LNCaP clone FGC (cell line): ENCODE measurements at regions not wholly inside any gene's neighbourhood (a gene's known extent, or its start where the extent isn't known, plus 50 kb on each side); places are given as distances from the start of the nearest gene placed in this dataset.

ENCODE experiments used
- DNase-seq: peaks from one replicate; pipeline ENCODE4 v3.0.0-alpha.2; 2011; ENCODE audit warnings: low read depth
- H3K4me3 ChIP-seq: 2 replicates; pipeline ENCODE4 v1.5.1; 2011; ENCODE audit warnings: mild to moderate bottlenecking, low read depth, low read length, control low read depth
- TF ChIP-seq, protein P1 (sequence below): IDR thresholded peaks from 2 replicates; pipeline ENCODE4 v1.5.1; 2012; ENCODE audit warnings: mild to moderate bottlenecking; ENCODE audit not compliant: control insufficient read depth, insufficient read depth; ENCODE audit errors: extremely low read depth

DNA sequence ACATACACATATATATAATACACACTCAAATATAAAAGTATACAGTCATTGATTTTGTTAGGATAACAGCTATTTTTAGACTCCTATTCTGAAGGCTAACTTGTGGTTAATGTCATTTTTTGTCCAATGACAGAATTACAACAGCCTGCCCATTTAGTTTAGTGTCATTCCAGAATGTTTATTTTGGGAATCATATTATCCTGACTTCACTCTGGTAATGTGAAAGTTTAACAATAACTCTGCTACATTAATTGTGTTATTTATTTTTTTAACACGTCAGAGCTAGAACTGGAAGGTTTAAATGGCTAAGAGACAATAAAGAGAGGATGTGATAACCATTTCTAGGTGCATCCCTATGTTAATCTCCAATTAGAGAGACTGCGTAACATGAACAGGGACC lies 648.1 kb downstream of the USP25 start:
- no peak for DNase-seq
- no peak overlapping the region for H3K4me3 ChIP-seq
- TF ChIP-seq, protein P1, sequence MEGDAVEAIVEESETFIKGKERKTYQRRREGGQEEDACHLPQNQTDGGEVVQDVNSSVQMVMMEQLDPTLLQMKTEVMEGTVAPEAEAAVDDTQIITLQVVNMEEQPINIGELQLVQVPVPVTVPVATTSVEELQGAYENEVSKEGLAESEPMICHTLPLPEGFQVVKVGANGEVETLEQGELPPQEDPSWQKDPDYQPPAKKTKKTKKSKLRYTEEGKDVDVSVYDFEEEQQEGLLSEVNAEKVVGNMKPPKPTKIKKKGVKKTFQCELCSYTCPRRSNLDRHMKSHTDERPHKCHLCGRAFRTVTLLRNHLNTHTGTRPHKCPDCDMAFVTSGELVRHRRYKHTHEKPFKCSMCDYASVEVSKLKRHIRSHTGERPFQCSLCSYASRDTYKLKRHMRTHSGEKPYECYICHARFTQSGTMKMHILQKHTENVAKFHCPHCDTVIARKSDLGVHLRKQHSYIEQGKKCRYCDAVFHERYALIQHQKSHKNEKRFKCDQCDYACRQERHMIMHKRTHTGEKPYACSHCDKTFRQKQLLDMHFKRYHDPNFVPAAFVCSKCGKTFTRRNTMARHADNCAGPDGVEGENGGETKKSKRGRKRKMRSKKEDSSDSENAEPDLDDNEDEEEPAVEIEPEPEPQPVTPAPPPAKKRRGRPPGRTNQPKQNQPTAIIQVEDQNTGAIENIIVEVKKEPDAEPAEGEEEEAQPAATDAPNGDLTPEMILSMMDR = no peak

DNA sequence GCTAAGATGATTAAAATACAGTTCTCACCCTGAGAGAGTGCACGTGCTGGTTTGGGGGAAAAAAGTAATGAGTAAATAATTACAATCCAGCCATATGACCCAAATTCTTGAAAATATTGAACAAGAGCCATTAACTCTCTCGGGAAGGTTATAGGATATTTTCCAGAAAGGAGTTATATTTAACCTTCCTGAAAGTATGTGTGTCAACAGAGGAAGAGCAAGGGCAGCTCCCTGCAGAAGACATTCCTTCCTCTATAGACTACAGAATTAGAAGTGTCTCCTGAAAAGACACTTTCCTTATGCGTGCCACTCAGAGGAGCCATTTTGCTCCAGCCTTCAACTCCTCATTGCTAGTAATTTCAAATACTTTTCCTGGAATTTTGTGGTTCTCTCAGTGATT lies 648.7 kb downstream of the USP25 start:
- no peak overlapping the region for H3K4me3 ChIP-seq
- no peak for DNase-seq
- TF ChIP-seq, protein P1 = no peak

DNA sequence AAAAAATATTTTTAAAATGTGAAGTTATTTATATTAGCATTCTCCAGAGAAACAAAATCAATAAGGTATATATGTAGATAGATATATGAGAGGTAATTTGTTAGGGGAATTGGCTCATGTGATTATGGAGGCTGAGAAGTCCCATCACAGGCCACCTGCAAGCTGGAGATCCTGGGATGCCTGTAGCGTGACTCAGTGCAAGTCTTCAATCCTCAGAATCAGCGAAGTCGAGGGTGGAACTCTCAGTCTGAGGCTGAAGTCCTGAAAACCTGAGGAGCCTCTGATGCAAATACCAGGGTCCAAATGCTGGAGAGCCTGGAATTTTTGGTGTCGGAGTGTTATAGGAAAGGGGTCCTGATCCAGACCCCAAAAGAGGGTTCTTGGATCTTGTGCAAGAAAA lies 658.5 kb downstream of the USP25 start:
- no peak overlapping the region for H3K4me3 ChIP-seq
- TF ChIP-seq, protein P1 = no peak
- DNase-seq = no peak

DNA sequence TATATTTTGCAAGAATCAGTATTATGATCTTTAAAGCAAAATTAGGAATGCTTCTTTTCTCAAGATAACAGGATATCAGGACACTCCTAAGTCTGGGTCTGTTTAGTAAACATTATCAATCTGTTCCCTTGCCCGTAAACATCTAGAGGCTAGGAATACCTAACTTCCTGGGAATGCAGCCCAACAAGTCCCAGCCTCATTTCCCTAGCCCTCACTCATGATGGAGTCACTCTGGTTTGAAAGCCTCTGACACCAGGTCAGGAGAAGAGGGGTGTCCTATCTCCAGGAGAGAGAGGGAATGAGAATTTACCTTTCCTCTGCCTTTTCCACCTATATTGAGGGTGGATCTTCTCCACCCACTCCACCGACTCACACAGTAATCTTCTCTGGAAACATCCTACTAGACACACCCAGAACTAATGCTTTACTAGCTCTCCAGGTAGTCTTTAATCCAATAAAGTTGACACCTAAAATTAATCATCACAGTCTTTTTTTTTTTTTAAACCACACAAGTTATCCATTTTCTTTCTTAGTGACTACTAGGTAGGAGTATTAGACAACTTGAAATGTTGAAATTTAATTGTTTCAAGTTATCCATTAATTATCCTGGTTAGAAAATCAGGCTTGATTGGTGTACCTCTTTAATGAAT lies 659.3 kb downstream of the USP25 start:
- TF ChIP-seq, protein P1 = no peak
- H3K4me3 ChIP-seq = no peak overlapping the region
- DNase-seq = no peak

DNA sequence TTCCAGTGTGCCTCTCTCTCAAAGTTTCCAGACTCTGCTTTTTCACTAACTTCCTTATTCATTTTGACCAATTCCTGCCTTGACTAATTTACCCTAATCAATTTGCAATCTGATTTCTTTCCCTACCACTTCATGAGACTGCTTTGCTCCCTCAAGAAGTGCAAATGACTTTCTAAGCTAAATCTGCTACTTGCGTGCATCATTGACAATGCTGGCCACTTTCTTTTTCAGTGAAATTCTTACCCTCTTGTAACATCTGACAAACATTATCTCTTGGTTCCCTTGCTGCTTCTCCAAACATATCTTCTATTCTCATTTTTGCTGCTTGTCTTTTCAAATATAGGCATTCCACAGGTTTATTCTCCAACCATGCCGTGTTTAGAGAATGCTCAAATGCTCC lies 659.9 kb downstream of the USP25 start:
- no peak overlapping the region for H3K4me3 ChIP-seq
- TF ChIP-seq, protein P1 = no peak
- no peak for DNase-seq

DNA sequence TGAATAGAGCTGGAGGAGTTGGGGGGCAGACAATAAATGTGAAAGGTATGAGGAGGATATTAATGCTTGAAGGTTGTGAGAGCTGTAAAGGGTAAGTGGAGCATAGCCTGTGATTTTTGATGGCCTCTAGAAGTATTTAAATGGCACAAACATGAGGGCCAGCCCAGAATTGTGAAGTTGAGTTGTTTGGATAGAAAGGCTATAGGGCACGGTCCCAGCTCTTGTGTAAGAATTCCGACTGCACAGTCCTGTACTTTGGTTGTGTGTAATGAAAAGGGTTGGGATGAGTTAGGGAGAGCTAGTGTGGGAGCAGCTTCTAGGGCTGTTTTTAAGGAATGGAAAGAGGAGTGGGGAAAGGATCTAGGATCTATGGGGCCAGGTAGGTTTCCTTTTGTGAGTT lies 665.5 kb downstream of the USP25 start:
- TF ChIP-seq, protein P1 = no peak
- DNase-seq = no peak
- no peak overlapping the region for H3K4me3 ChIP-seq

DNA sequence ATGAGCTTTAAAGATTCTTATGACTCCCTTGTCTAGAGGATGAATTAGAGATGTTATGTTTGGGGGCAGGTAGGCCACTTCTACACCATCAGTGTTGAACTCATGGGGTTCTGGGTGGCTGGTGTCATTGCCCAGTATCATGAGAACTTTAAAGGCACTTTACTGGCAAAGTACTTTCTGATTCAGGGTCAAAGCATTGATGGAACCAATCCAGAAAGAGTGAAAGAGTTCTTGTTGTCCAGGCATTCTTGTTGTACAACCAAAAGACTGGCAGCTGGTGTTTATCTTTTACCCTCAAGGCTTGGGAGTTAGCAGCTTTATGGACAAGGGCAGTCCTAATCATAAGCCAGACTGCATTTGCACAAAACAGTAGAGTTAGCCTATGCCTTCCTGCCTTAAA lies 673.0 kb downstream of the USP25 start:
- TF ChIP-seq, protein P1 = no peak
- DNase-seq = peak; percentile 61
- H3K4me3 ChIP-seq = no peak overlapping the region
